ENCODE measurements at regions not wholly inside any gene's neighbourhood (a gene's known extent, or its start where the extent isn't known, plus 50 kb on each side); places are given as distances from the start of the nearest gene placed in this dataset.
"Not testable (repeated sequence)": the region's sequence is repeated elsewhere in the genome, so short reads cannot be mapped to it uniquely, and the experiment has no call there.

GRCh38 chr21:27566521-27566920 lies 599.6 kb upstream of the ADAMTS5 start:
- no peak for DNase-seq (ENCODE audit: low spot score)

- no peak for DNase-seq (ENCODE audit: low spot score)
Observed at GRCh38 chr21:27565364-27565763, 598.5 kb upstream of the ADAMTS5 start.

- DNase-seq (ENCODE audit: low spot score): no peak
Observed at GRCh38 chr21:27564684-27565301, 597.9 kb upstream of the ADAMTS5 start.

GRCh38 chr21:27562303-27562702 lies 595.4 kb upstream of the ADAMTS5 start:
- DNase-seq (ENCODE audit: low spot score): no peak

GRCh38 chr21:27561116-27561515 lies 594.2 kb upstream of the ADAMTS5 start:
- no peak for DNase-seq (ENCODE audit: low spot score)

GRCh38 chr21:27557356-27557755 lies 590.5 kb upstream of the ADAMTS5 start:
- no peak for DNase-seq (ENCODE audit: low spot score)

- DNase-seq (ENCODE audit: low spot score): no peak
Observed at GRCh38 chr21:27555996-27556395, 589.1 kb upstream of the ADAMTS5 start.

- DNase-seq (ENCODE audit: low spot score): no peak
Observed at GRCh38 chr21:27550287-27550686, 583.4 kb upstream of the ADAMTS5 start.

GRCh38 chr21:27548486-27548885 lies 581.6 kb upstream of the ADAMTS5 start:
- DNase-seq (ENCODE audit: low spot score): no peak

GRCh38 chr21:27545754-27546349 lies 579.0 kb upstream of the ADAMTS5 start:
- DNase-seq (ENCODE audit: low spot score): no peak

- not testable (repeated sequence) for DNase-seq (ENCODE audit: low spot score)
Observed at GRCh38 chr21:27542126-27542525, 575.2 kb upstream of the ADAMTS5 start.

- no peak for DNase-seq (ENCODE audit: low spot score)
Observed at GRCh38 chr21:27536319-27536718, 569.4 kb upstream of the ADAMTS5 start.

- DNase-seq (ENCODE audit: low spot score): no peak
Observed at GRCh38 chr21:27535188-27535587, 568.3 kb upstream of the ADAMTS5 start.

- no peak for DNase-seq (ENCODE audit: low spot score)
Observed at GRCh38 chr21:27534206-27534605, 567.3 kb upstream of the ADAMTS5 start.

- no peak for DNase-seq (ENCODE audit: low spot score)
Observed at GRCh38 chr21:27532076-27532475, 565.2 kb upstream of the ADAMTS5 start.

- no peak for DNase-seq (ENCODE audit: low spot score)
Observed at GRCh38 chr21:27528697-27529096, 561.8 kb upstream of the ADAMTS5 start.

GRCh38 chr21:27526451-27526850 lies 559.6 kb upstream of the ADAMTS5 start:
- DNase-seq (ENCODE audit: low spot score): no peak

- no peak for DNase-seq (ENCODE audit: low spot score)
Observed at GRCh38 chr21:27525780-27526179, 558.9 kb upstream of the ADAMTS5 start.

GRCh38 chr21:27519361-27519760 lies 552.5 kb upstream of the ADAMTS5 start:
- DNase-seq (ENCODE audit: low spot score): no peak

- DNase-seq (ENCODE audit: low spot score): not testable (repeated sequence)
Observed at GRCh38 chr21:27517177-27517576, 550.3 kb upstream of the ADAMTS5 start.

- no peak for DNase-seq (ENCODE audit: low spot score)
Observed at GRCh38 chr21:27515676-27516075, 548.8 kb upstream of the ADAMTS5 start.

- DNase-seq (ENCODE audit: low spot score): no peak
Observed at GRCh38 chr21:27513825-27514224, 546.9 kb upstream of the ADAMTS5 start.

GRCh38 chr21:27513016-27513415 lies 546.1 kb upstream of the ADAMTS5 start:
- no peak for DNase-seq (ENCODE audit: low spot score)

- DNase-seq (ENCODE audit: low spot score): no peak
Observed at GRCh38 chr21:27511233-27511632, 544.3 kb upstream of the ADAMTS5 start.
